AG04450 (cell line): ENCODE measurements at regions not wholly inside any gene's neighbourhood (a gene's known extent, or its start where the extent isn't known, plus 50 kb on each side); places are given as distances from the start of the nearest gene placed in this dataset.
A peak's percentile ranks its signal among the peaks of the same experiment; 100 is the strongest.

Source experiments
- CTCF ChIA-PET: fragments of 300-600, 350-600 bp; formaldehyde crosslinking; extraction: SDS; loops from one replicate; lab custom pipeline; 2022; ENCODE audit warnings: antibody characterized with exemption, inconsistent platforms; lab: Charles Lee
- POLR2A ChIA-PET: fragments of 350-600 bp; formaldehyde crosslinking; extraction: SDS; loops from one replicate; lab custom pipeline; 2021; ENCODE audit warnings: antibody characterized with exemption, inconsistent platforms; lab: Yijun Ruan, JAX
- DNase-seq: peaks from one replicate; pipeline ENCODE4 v3.0.0-alpha.2; 2011; ENCODE audit warnings: low read depth, low spot score
- H3K27ac ChIP-seq: one replicate; pipeline ENCODE4 v1.5.1; 2012; ENCODE audit warnings: low read depth, low read length, control low read depth
- H3K27me3 ChIP-seq: one replicate; pipeline ENCODE4 v1.6.0; 2012; ENCODE audit warnings: low read length; ENCODE audit not compliant: control insufficient read depth, insufficient read depth
- H3K4me3 ChIP-seq: 2 replicates; pipeline ENCODE4 v1.5.1; 2011; ENCODE audit warnings: mild to moderate bottlenecking, low read depth, low read length, control low read depth
- H3K9me3 ChIP-seq: 2 replicates; pipeline ENCODE4 v1.5.1; 2012; ENCODE audit warnings: low read length; ENCODE audit not compliant: control insufficient read depth, insufficient read depth
- TF ChIP-seq, protein P1 (sequence below): IDR thresholded peaks from 2 replicates; pipeline ENCODE4 v1.5.1; 2011; ENCODE audit warnings: low read depth, low read length, control low read depth, inconsistent platforms

DNA sequence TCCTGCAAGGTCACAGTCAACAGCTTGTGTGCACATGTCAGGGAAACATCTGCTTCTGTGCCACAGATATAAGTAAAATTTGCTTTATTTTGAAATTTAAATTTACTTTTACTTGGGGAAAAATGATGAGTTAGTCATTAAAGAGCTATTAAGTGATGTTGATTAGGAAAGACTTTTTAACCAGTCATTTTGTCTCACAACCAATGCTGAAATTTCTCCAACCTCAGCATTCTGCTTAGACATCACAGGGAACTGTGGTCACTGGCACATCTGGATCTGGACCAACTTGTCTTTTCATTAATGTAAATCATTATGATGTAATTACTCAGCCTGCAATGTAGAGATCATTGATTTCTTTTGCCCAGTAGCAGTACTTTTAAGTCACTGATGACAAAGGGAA, 301.0 kb downstream of the TTLL7 start:
- Histone ChIP-seq H3K27me3 (peaks cover 1% of the 10 kb centered on the region), H3K4me3 (no peak overlapping the region), H3K9me3 (no peaks in the 10 kb centered on the region), H3K27ac (no peak overlapping the region)
- CTCF ChIA-PET, result no interaction called here
- TF ChIP-seq, protein P1, sequence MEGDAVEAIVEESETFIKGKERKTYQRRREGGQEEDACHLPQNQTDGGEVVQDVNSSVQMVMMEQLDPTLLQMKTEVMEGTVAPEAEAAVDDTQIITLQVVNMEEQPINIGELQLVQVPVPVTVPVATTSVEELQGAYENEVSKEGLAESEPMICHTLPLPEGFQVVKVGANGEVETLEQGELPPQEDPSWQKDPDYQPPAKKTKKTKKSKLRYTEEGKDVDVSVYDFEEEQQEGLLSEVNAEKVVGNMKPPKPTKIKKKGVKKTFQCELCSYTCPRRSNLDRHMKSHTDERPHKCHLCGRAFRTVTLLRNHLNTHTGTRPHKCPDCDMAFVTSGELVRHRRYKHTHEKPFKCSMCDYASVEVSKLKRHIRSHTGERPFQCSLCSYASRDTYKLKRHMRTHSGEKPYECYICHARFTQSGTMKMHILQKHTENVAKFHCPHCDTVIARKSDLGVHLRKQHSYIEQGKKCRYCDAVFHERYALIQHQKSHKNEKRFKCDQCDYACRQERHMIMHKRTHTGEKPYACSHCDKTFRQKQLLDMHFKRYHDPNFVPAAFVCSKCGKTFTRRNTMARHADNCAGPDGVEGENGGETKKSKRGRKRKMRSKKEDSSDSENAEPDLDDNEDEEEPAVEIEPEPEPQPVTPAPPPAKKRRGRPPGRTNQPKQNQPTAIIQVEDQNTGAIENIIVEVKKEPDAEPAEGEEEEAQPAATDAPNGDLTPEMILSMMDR, result no peak
- no peak for DNase-seq
- POLR2A ChIA-PET, result no interaction called here

DNA sequence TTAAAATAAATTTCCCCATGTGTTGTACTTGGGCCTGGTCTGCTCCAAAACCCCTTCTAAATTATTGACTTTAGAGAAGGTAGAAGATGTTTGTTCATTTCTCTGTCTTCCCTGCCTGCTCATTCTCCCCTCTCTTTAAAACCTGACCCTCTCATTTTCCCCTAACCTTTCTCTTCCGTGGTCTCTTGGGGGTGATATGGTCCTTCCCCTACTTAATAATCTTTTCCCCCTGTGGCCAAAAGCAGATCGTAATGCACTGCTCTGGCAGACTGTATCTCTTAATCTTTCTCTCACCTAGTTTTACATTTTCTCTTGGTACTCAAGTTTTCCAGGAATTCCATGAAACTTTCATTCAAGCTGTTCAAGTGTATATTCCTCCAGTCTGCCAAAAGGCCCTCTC, 301.7 kb downstream of the TTLL7 start:
- H3K27ac ChIP-seq, result no peak overlapping the region
- CTCF ChIA-PET, result no interaction called here
- no peak for DNase-seq
- POLR2A ChIA-PET, result no interaction called here
- H3K4me3 ChIP-seq, result no peak overlapping the region
- H3K9me3 ChIP-seq, result no peaks in the 10 kb centered on the region
- H3K27me3 ChIP-seq, result peaks cover 5% of the 10 kb centered on the region
- TF ChIP-seq, protein P1, result no peak

DNA sequence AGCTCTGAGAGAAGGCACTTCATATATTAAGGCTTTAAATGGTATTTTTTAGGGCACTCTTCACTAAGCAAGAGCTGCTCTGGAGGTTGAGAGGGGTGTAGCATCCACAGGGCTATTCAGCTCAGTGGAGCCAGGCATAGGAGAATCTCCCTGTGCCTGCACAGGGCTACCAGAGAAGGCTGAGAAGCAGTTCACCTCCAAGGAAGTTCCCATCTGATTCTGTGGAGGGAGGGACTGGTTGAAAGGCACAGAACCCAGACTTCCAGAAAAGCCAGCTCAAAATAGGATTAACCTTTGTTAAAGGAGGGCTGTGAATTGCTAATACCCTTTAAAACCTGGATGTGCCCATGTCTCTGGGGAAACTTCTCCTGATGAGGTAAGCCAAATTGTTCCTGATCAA, 304.5 kb downstream of the TTLL7 start:
- Histone ChIP-seq H3K27ac (no peak overlapping the region), H3K27me3 (peaks cover 8% of the 10 kb centered on the region), H3K9me3 (no peaks in the 10 kb centered on the region), H3K4me3 (no peak overlapping the region)
- CTCF ChIA-PET, result no interaction called here
- POLR2A ChIA-PET, result no interaction called here
- DNase-seq, result no peak
- TF ChIP-seq, protein P1, result no peak

DNA sequence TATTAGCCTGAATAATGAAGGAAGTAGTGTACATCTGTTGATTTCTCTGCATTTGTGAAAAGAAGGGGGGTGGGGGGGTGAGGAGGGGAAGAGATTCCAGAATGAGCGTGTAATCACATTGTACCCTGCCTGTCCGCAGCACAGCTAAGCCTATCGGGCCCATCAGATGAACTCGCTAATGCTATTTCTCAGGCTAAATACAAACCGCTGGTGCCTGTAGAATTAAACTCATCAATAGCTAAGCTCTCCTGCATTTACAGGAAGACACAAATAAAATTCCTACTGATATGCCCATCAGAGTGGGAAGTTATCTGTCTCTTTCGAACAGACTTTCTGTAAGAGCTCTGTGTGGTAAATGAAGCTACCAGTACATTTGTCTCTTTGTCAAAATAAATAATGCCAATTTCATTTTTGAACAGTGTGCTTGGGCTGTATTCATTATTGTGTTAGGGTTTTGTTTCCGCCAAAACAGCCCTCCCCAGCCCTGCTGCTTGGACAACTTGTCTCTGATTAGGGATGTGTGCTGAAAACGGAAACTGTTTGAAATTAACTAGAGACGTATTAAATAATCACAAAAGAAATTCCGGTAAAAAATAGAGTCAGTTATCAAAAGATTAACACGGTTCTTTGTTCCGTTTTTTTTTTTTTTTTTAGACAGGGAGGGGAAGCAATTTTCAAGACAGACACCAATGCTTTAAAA, 305.4 kb downstream of the TTLL7 start:
- CTCF ChIA-PET, result no interaction called here
- TF ChIP-seq, protein P1, result no peak
- Histone ChIP-seq H3K4me3 (no peak overlapping the region), H3K9me3 (no peaks in the 10 kb centered on the region), H3K27ac (no peak overlapping the region), H3K27me3 (peaks cover 8% of the 10 kb centered on the region)
- DNase-seq, result no peak
- POLR2A ChIA-PET, result no interaction called here

DNA sequence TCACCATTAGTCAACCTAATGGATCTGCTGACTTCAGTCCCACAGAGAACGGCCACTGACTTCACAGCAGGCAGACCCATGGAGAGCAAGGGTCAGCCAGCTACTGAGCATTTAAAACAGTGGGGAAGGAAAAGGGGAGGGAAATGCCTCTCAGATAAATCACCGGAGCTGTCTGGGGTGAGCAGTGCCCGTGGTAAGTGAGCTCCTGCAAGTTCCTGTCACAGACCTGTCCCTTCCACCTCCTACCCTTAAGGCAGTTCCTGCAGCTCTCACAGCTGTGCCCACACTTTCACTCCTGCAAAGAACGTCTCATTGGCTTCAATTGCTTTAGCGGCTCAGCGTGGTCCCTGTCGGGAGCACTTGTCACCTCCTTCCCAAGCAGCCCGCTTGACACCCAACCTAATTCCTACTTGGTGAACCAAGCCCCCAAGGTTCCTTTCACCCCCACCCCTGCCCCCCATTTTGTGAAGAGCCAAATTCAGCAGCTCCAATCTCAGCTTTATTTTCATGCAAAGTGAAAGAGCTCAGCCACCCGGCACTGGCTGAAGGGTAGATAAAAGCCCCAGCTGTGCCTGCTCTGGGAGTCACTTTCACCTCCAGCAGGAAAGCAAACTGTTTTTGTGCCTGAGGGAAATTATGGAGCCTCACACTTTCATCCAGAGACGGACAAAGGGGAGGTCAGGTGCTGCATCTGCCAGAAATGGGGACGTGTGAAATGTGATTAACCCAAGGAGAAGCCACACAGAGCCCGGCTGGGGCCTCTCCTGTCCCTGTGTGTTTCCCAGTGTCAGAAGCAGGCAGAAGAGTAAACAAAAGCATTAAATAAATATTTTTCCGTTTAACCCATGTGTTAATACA, 306.2 kb downstream of the TTLL7 start:
- H3K4me3 ChIP-seq, result peak overlapping the region; percentile 10; the same call in 1 of the 2 replicates
- POLR2A ChIA-PET, result no interaction called here
- peaks cover 8% of the 10 kb centered on the region for H3K27me3 ChIP-seq
- H3K9me3 ChIP-seq, result no peaks in the 10 kb centered on the region
- no peak overlapping the region for H3K27ac ChIP-seq
- TF ChIP-seq, protein P1, result no peak
- no peak for DNase-seq
- CTCF ChIA-PET, result no interaction called here
